Lung microvascular endothelial cell (primary cell): ENCODE measurements at regions not wholly inside any gene's neighbourhood (a gene's known extent, or its start where the extent isn't known, plus 50 kb on each side); places are given as distances from the start of the nearest gene placed in this dataset.
"Not testable (repeated sequence)": the region's sequence is repeated elsewhere in the genome, so short reads cannot be mapped to it uniquely, and the experiment has no call there.

Source experiments
- DNase-seq, 2 donors: peaks; one replicate each; pipeline versions ENCODE4 v3.0.0 to v3.0.0-alpha.2; 2010; ENCODE audit warnings: low read depth in 2 of 2

DNA sequence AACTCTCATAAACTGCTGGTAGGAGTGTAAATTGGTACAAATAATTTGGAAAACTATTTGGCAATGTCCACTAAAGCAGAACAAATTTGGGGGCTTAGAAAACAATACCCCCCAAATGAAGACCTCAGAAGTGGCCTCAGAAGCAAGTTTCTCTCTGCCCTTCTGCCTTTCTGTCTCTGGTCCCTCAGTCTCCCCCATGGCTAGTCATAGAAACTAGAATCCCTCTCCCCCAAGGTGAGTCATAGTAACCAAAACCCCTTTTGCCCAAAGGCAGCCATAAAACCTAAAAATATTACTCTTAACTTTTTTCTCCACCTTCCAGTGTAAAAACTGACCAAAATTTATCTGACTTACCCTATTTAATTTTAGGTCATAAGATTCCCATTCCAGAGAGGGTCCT lies 350.7 kb upstream of the LRRC3B start:
- no peak for DNase-seq

DNA sequence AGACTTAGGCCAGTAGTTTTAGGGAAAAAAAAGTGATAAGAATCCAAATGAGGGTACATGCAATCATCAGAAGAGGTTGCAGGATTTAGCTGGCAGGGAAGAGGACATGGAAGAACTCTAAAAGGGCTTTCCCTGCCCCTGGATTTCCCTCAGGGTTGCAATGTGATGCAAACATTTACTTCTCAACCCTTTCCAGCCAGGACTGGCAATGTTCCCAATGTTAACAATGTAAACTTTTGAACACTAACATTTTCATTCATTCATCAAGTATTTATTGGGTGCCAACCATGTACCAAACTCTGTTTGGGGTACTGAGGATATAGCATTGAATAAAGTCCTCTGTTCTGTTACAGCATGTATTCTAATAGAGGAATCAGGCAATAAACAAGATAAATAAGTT lies 349.4 kb upstream of the LRRC3B start:
- no peak for DNase-seq

- no peak for DNase-seq
Observed at GRCh38 chr3:26279091-26279490, 343.5 kb upstream of the LRRC3B start.

DNA sequence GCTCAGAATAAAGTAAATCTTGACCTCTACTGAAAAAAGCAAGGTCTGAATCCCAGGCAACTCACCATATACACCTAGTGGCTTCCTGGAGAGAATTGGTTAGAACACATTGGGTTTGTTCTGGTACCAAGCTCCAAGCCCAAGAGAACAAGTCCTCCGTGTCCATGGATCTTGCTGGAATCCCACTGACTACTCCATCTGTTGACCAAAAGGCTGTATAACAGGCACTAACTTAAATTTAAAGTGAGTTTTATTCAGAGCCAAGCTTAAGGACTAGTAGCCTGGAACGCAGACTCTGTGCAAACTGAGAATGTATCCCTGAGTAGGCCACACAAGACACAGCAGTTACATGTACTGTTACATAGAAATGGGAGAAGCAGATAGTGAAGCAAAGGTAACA lies 342.1 kb upstream of the LRRC3B start:
- DNase-seq = no peak

- no peak for DNase-seq
Observed at GRCh38 chr3:26281284-26281985, 341.1 kb upstream of the LRRC3B start.

DNA sequence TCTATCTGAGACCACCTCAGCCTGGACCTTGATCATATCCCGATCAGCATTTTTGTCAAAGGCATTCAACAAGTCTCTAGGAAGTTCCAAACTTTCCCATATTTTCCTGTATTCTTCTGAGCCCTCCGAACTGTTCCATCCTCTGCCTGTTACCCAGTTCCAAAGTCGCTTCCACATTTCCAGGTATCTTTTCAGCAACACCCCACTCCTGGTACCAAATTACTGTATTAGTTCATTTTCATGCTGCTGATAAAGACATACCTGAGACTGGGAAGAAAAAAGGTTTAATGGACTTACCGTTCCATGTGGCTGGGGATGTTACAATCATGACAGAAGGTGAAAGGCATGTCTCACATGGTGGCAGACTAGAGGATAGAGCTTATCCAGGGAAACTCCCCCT lies 338.1 kb upstream of the LRRC3B start:
- not testable (repeated sequence) for DNase-seq

DNA sequence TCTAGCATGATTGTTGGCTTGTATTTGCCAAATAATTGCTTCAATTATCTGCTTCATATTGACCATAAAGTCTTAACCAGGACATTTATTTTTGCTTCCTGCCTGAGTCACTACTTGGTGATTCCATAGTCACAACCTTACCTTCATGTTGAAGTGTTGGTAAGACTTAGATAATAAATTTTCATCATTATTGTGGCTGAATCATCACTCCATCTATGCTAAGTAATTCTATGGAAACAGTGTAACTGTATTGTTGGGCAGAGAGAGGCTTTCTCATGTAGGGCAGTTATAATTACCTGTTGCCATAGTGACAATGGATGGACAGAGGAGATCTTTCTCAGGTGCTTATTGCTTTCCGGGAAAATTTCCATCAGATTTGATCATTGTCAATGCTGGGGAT lies 330.7 kb upstream of the LRRC3B start:
- no peak for DNase-seq

- no peak for DNase-seq
Observed at GRCh38 chr3:26292780-26293179, 329.8 kb upstream of the LRRC3B start.

DNA sequence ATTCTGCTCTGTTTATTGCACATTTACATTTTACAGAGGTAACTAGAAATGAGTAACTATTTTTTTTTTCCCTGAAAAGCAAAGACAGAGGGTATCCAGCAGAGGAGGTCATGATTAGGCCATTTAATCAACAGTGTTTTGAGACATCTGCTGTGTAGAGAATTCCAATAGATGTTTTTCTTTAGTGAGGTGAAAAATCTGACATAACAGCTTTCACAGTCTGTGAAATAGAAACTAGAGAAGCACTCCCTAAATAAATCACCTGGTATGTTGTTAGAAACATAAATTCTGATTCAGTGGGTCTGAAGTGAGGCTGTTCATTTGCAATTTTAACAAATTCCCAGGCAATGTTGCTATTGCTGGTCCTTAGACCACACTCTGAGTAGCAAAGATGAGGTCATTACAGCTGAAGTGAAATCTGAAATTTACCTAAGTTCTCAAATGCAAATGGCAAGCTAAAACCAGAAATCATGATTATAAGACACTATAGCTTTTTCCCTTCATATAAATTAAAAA lies 329.2 kb upstream of the LRRC3B start:
- DNase-seq = no peak

- DNase-seq = no peak
Observed at GRCh38 chr3:26307192-26307591, 315.4 kb upstream of the LRRC3B start.

DNA sequence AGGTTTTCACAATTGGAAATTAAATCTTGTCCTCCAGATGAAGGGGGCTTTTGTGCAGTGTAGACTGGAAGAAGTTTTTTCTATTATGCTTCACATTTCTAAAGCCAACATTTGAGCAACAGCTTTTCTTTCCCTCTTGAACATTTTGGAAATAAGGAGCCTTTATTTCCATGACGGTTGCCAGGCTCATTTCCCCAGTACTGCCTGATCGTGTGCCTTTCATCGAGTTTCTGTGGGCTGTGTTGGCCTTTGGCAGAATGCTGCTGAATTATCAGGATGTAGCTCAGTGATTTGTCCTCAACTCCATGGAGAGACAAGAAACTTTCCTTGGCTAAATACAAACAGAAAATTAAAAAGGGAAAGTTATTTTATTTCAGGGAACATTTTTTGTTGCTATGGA lies 314.8 kb upstream of the LRRC3B start:
- DNase-seq = no peak

DNA sequence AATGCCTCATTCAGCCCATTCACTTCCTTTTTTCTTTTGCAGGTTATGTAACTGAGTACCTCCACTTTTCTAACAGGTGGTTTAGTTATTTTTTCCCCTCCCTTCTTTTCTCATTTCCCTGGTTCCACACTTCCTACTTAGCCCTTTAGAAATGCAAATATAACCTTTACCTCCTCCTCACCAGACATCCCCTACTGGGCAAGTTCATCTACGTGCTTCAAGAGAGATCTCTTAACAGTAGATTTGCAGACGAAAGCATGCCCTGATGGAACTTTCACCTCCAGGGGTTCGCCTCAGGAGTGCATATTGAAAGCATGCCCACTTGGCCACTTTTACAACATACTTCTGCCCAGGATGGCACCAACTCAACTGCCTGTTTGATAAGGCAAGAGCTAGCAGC lies 314.1 kb upstream of the LRRC3B start:
- DNase-seq = no peak

GRCh38 chr3:26309536-26309935 lies 313.0 kb upstream of the LRRC3B start:
- not testable (repeated sequence) for DNase-seq

- no peak for DNase-seq
Observed at GRCh38 chr3:26312816-26313215, 309.8 kb upstream of the LRRC3B start.

- DNase-seq = no peak
Observed at GRCh38 chr3:26316472-26316871, 306.1 kb upstream of the LRRC3B start.

- not testable (repeated sequence) for DNase-seq
Observed at GRCh38 chr3:26323741-26324140, 298.8 kb upstream of the LRRC3B start.

GRCh38 chr3:26340001-26340400 lies 282.6 kb upstream of the LRRC3B start:
- no peak for DNase-seq

- no peak for DNase-seq
Observed at GRCh38 chr3:26343647-26344046, 278.9 kb upstream of the LRRC3B start.

GRCh38 chr3:26345613-26346012 lies 277.0 kb upstream of the LRRC3B start:
- no peak for DNase-seq

DNA sequence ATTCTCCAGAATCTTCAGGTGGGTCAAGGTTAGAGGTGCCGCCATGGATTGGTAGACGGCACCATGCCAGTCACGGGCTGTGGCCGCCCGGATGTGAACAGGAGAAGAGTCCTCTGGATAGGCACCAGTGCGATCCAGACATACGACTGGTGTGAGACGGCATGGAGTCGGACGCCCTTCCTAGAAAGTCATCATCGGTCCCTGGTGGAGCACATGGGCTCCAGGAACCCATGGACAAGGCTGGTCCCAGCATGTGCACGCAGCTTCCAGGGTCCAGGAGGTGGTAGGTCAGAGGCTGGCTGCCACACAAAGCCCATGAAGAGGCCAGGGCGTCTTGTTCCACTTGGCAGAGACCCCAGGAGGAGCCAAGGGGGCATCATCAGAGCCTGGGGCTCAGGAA lies 276.1 kb upstream of the LRRC3B start:
- DNase-seq = no peak

- no peak for DNase-seq
Observed at GRCh38 chr3:26347150-26347549, 275.4 kb upstream of the LRRC3B start.

- no peak for DNase-seq
Observed at GRCh38 chr3:26350853-26351252, 271.7 kb upstream of the LRRC3B start.

DNA sequence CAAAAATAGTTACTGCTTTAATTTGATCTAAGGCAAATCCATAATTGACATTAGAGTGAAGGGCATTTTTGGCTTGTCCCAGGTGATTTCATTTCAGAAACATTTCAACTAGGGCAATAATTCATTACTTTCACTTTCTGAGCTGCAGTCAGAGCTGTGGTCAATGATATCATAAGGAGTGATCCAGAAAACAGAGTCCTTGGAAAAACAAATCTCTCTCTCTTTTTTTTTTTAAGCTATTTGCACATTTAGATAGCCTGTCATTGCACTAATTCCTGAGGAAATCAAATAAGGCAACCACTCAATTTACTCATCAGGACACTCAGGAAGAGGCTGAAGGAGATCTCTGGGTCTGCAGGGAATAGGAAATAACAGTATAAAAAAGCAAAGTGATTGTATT lies 269.5 kb upstream of the LRRC3B start:
- no peak for DNase-seq

GRCh38 chr3:26358405-26358804 lies 264.2 kb upstream of the LRRC3B start:
- DNase-seq = no peak
